WTC11 (cell line): ENCODE measurements at regions not wholly inside any gene's neighbourhood (a gene's known extent, or its start where the extent isn't known, plus 50 kb on each side); places are given as distances from the start of the nearest gene placed in this dataset.
"Not testable (repeated sequence)": the region's sequence is repeated elsewhere in the genome, so short reads cannot be mapped to it uniquely, and the experiment has no call there.

Experiments used
- ATAC-seq: fragments of 200-7000 bp; cut with Tn5 transposase; 2 replicates; pipeline ENCODE4 v1.10.0; 2021; ENCODE audit warnings: mild to moderate bottlenecking, moderate library complexity
- CTCF ChIA-PET: fragments of 300-600 bp; sonication (Branson Sonifier 250); formaldehyde crosslinking; loops from one replicate; lab custom pipeline; 2021; ENCODE audit warnings: antibody characterized with exemption; lab: Charles Lee
- POLR2A ChIA-PET: fragments of 350-600 bp; sonication (Branson Sonifier 250); formaldehyde crosslinking; loops from one replicate; lab custom pipeline; 2021; ENCODE audit warnings: antibody characterized with exemption; lab: Charles Lee
- DNase-seq: peaks from one replicate; pipeline ENCODE4 v3.0.0; 2021; ENCODE audit warnings: low spot score
- H3K27ac Mint-ChIP-seq: 2 replicates; pipeline ENCODE4 v1.8.0; 2021; ENCODE audit warnings: mixed read lengths
- H3K27me3 Mint-ChIP-seq: 2 replicates; pipeline ENCODE4 v1.8.0; 2021; ENCODE audit warnings: low read depth, mild to moderate bottlenecking, moderate library complexity, mixed read lengths
- H3K36me3 Mint-ChIP-seq: 2 replicates; pipeline ENCODE4 v1.8.0; 2021; ENCODE audit warnings: mixed read lengths
- H3K4me1 Mint-ChIP-seq: 2 replicates; pipeline ENCODE4 v1.8.0; 2022; ENCODE audit warnings: mixed read lengths
- H3K4me3 Mint-ChIP-seq: 2 replicates; pipeline ENCODE4 v1.8.0; 2021; ENCODE audit warnings: mild to moderate bottlenecking, moderate library complexity, mixed read lengths
- H3K9me3 Mint-ChIP-seq: 2 replicates; pipeline ENCODE4 v1.8.0; 2021; ENCODE audit warnings: mixed read lengths
- ESRRA ChIP-seq: sonication (generic); formaldehyde crosslinking; IDR thresholded peaks from 2 replicates; pipeline ENCODE4 v1.8.1; 2022; ENCODE audit warnings: mild to moderate bottlenecking, missing genetic modification reagents, borderline replicate concordance
- FOXP1 ChIP-seq: sonication (generic); formaldehyde crosslinking; IDR thresholded peaks from 2 replicates; pipeline ENCODE4 v1.8.0; 2022; ENCODE audit warnings: missing genetic modification reagents, mild to moderate bottlenecking, moderate library complexity, borderline replicate concordance
- GABPB1 ChIP-seq: sonication (generic); formaldehyde crosslinking; IDR thresholded peaks from 2 replicates; pipeline ENCODE4 v1.8.1; 2023; ENCODE audit warnings: mild to moderate bottlenecking, missing genetic modification reagents
- GRHL2 ChIP-seq: fragments of 250-450 bp; sonication (Bioruptor Pico); IDR thresholded peaks from 2 replicates; pipeline ENCODE4 v1.8.0; 2022; ENCODE audit warnings: mild to moderate bottlenecking, moderate library complexity; ENCODE audit not compliant: insufficient replicate concordance, severe bottlenecking
- GTF2I ChIP-seq: fragments of 250-450 bp; sonication (Bioruptor Pico); conservative IDR thresholded peaks from 2 replicates; pipeline ENCODE4 v1.4.0; 2021; ENCODE audit warnings: mild to moderate bottlenecking
- JAZF1 ChIP-seq: fragments of 250-450 bp; sonication (Bioruptor Pico); IDR thresholded peaks from 2 replicates; pipeline ENCODE4 v1.9.0; 2021; ENCODE audit warnings: moderate library complexity, mild to moderate bottlenecking, inconsistent platforms
- KAT7 ChIP-seq: sonication (generic); formaldehyde crosslinking; IDR thresholded peaks from 2 replicates; pipeline ENCODE4 v1.8.1; 2023; ENCODE audit warnings: missing genetic modification reagents, mild to moderate bottlenecking, borderline replicate concordance
- MXD4 ChIP-seq: fragments of 250-450 bp; sonication (Bioruptor Pico); IDR thresholded peaks from 2 replicates; pipeline ENCODE4 v1.8.0; 2021; ENCODE audit warnings: mild to moderate bottlenecking, moderate library complexity, borderline replicate concordance
- OVOL2 ChIP-seq: fragments of 250-450 bp; sonication (Bioruptor Pico); IDR thresholded peaks from 2 replicates; pipeline ENCODE4 v1.9.0; 2021; ENCODE audit warnings: mild to moderate bottlenecking, borderline replicate concordance
- PRRX2 ChIP-seq: fragments of 250-450 bp; sonication (Bioruptor Pico); IDR thresholded peaks from 2 replicates; pipeline ENCODE4 v1.8.0; 2021; ENCODE audit warnings: mild to moderate bottlenecking
- ZNF232 ChIP-seq: sonication (generic); formaldehyde crosslinking; IDR thresholded peaks from 2 replicates; pipeline ENCODE4 v1.8.0; 2022; ENCODE audit warnings: mild to moderate bottlenecking, missing genetic modification reagents
- TF ChIP-seq, protein P1 (sequence below): sonication (generic); formaldehyde crosslinking; IDR thresholded peaks from 2 replicates; pipeline ENCODE4 v1.8.1; 2022; ENCODE audit warnings: mild to moderate bottlenecking, moderate library complexity, missing genetic modification reagents
- TF ChIP-seq, protein P2 (sequence below): sonication (generic); formaldehyde crosslinking; IDR thresholded peaks from 2 replicates; pipeline ENCODE4 v1.8.1; 2022; ENCODE audit warnings: missing genetic modification reagents, borderline replicate concordance
- TF ChIP-seq, protein P3 (sequence below): sonication (generic); formaldehyde crosslinking; IDR thresholded peaks from 2 replicates; pipeline ENCODE4 v1.8.1; 2023; ENCODE audit warnings: mild to moderate bottlenecking, missing genetic modification reagents, borderline replicate concordance
- TF ChIP-seq, protein P4 (sequence below): fragments of 250-450 bp; sonication (Bioruptor Pico); IDR thresholded peaks from 2 replicates; pipeline ENCODE4 v1.9.0; 2021; ENCODE audit warnings: mild to moderate bottlenecking, borderline replicate concordance
- TF ChIP-seq, protein P5 (sequence below): fragments of 250-450 bp; sonication (Bioruptor Pico); IDR thresholded peaks from 2 replicates; pipeline ENCODE4 v2.1.2; 2022; ENCODE audit warnings: mild to moderate bottlenecking, moderate library complexity

DNA sequence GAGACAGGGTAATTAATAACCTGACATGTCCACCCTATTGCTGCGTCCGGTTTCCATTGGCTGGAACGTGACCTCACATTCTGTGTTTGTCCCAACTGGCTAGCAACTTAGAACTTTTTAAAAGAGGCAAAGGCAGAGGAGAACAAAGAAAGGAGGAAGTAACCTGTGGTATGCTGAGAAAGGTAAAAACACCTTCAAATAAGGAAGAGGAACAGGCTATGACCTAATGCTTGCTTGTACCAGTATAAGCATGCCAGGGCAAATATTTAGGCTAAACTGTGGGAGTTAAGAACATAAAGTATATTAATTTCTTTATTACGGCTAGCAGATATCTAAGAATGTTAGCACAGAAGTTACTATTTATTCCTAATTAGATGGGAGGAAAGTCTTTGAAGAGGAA lies 87.3 kb upstream of the MAP10 start:
- POLR2A ChIA-PET, H3K27ac Mint-ChIP-seq, ATAC-seq, H3K4me1 Mint-ChIP-seq, H3K27me3 Mint-ChIP-seq, H3K4me3 Mint-ChIP-seq, CTCF ChIA-PET, DNase-seq: not testable (repeated sequence)
- Mint-ChIP-seq H3K36me3 (peaks cover 17% of the 10 kb centered on the region), H3K9me3 (peaks cover 38% of the 10 kb centered on the region)

DNA sequence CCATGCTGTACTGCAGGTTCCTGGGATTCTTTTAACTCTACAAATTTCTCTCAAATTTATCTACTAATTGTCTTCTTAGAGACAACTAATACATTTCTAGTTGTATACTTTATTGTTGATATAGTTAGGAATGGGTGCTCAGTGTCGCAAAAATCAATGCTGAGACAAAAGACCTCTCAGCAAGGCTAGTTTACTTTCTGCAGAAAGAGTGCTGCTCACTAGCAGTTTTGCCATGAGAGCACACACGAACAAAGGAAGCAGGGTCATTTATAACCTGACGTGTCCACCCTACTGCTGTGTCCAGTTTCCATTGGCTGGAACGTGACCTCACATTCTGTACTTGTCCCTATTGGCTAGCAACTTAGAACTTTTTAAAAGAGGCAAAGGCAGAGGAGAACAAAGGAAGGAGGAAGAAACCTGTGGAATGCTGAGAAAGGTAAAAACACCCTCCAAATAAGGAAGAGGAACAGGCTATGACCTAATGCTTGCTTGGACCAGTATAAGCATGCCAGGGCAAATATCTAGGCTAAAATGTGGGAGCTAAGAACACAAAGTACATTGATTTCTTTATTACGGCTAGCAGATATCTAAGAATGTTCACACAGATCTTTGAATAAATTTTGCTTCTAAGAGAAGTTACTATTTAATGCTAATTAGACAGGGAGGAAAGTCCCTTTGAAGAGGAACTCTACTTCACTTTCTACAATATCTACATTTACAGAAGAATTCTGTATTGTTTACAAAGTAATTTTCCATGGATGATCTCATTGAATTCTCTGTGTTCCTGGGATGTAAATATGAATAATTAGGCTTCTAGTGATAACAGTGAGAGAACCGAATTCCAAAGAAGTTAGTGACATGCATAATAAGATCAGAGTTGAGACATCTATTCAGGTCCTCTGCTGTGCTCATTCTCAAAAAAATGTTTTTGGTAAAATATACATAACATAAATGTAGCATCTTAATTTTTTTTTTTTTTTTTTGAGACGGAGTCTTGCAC lies 86.0 kb upstream of the MAP10 start:
- CTCF ChIA-PET, result no interaction called here
- DNase-seq (no peak), ATAC-seq (no peak)
- no peak overlapping the region for H3K27ac Mint-ChIP-seq
- peaks cover 17% of the 10 kb centered on the region for H3K36me3 Mint-ChIP-seq
- TF ChIP-seq ZNF232 (no peak), JAZF1 (no peak), OVOL2 (no peak), GABPB1 (no peak)
- H3K9me3 Mint-ChIP-seq, result peaks cover 30% of the 10 kb centered on the region
- no peaks in the 10 kb centered on the region for H3K4me1 Mint-ChIP-seq
- POLR2A ChIA-PET, result no interaction called here
- H3K4me3 Mint-ChIP-seq, result no peak overlapping the region
- H3K27me3 Mint-ChIP-seq, result peaks cover 5% of the 10 kb centered on the region; the same call in 1 of the 2 replicates

DNA sequence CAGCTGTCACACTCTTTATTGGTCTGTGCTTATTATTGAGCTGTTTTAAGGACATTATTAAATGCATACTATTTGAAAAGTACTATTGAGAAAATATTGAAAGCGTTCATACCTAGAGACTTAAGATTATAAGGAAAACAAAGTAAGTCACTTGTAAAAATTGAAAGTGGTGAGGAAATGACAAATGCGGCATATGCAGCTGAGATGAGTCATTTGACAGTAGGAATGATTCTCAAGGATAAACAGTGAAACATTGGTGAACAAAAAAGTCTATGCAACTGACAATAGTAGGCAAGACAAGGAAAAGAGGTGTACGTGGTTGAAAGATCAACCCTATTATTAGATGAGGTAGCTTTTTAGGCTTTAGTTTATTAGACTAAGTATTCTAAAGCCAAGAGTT lies 82.6 kb upstream of the MAP10 start:
- ChIA-PET POLR2A (no interaction called here), CTCF (no interaction called here)
- TF ChIP-seq, protein P1, sequence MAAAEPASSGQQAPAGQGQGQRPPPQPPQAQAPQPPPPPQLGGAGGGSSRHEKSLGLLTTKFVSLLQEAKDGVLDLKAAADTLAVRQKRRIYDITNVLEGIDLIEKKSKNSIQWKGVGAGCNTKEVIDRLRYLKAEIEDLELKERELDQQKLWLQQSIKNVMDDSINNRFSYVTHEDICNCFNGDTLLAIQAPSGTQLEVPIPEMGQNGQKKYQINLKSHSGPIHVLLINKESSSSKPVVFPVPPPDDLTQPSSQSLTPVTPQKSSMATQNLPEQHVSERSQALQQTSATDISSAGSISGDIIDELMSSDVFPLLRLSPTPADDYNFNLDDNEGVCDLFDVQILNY, result no peak
- TF ChIP-seq MXD4 (CRISPR knock-in tag) (no peak), ESRRA (CRISPR knock-in tag) (no peak), GABPB1 (no peak), FOXP1 (CRISPR knock-in tag) (no peak), KAT7 (no peak), PRRX2 (CRISPR knock-in tag) (no peak), GTF2I (CRISPR knock-in tag) (no peak), GRHL2 (no peak)
- TF ChIP-seq, protein P2, sequence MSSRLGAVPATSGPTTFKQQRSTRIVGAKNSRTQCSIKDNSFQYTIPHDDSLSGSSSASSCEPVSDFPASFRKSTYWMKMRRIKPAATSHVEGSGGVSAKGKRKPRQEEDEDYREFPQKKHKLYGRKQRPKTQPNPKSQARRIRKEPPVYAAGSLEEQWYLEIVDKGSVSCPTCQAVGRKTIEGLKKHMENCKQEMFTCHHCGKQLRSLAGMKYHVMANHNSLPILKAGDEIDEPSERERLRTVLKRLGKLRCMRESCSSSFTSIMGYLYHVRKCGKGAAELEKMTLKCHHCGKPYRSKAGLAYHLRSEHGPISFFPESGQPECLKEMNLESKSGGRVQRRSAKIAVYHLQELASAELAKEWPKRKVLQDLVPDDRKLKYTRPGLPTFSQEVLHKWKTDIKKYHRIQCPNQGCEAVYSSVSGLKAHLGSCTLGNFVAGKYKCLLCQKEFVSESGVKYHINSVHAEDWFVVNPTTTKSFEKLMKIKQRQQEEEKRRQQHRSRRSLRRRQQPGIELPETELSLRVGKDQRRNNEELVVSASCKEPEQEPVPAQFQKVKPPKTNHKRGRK, result no peak
- TF ChIP-seq, protein P3, sequence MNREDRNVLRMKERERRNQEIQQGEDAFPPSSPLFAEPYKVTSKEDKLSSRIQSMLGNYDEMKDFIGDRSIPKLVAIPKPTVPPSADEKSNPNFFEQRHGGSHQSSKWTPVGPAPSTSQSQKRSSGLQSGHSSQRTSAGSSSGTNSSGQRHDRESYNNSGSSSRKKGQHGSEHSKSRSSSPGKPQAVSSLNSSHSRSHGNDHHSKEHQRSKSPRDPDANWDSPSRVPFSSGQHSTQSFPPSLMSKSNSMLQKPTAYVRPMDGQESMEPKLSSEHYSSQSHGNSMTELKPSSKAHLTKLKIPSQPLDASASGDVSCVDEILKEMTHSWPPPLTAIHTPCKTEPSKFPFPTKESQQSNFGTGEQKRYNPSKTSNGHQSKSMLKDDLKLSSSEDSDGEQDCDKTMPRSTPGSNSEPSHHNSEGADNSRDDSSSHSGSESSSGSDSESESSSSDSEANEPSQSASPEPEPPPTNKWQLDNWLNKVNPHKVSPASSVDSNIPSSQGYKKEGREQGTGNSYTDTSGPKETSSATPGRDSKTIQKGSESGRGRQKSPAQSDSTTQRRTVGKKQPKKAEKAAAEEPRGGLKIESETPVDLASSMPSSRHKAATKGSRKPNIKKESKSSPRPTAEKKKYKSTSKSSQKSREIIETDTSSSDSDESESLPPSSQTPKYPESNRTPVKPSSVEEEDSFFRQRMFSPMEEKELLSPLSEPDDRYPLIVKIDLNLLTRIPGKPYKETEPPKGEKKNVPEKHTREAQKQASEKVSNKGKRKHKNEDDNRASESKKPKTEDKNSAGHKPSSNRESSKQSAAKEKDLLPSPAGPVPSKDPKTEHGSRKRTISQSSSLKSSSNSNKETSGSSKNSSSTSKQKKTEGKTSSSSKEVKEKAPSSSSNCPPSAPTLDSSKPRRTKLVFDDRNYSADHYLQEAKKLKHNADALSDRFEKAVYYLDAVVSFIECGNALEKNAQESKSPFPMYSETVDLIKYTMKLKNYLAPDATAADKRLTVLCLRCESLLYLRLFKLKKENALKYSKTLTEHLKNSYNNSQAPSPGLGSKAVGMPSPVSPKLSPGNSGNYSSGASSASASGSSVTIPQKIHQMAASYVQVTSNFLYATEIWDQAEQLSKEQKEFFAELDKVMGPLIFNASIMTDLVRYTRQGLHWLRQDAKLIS (CRISPR knock-in tag), result no peak
- TF ChIP-seq, protein P4, sequence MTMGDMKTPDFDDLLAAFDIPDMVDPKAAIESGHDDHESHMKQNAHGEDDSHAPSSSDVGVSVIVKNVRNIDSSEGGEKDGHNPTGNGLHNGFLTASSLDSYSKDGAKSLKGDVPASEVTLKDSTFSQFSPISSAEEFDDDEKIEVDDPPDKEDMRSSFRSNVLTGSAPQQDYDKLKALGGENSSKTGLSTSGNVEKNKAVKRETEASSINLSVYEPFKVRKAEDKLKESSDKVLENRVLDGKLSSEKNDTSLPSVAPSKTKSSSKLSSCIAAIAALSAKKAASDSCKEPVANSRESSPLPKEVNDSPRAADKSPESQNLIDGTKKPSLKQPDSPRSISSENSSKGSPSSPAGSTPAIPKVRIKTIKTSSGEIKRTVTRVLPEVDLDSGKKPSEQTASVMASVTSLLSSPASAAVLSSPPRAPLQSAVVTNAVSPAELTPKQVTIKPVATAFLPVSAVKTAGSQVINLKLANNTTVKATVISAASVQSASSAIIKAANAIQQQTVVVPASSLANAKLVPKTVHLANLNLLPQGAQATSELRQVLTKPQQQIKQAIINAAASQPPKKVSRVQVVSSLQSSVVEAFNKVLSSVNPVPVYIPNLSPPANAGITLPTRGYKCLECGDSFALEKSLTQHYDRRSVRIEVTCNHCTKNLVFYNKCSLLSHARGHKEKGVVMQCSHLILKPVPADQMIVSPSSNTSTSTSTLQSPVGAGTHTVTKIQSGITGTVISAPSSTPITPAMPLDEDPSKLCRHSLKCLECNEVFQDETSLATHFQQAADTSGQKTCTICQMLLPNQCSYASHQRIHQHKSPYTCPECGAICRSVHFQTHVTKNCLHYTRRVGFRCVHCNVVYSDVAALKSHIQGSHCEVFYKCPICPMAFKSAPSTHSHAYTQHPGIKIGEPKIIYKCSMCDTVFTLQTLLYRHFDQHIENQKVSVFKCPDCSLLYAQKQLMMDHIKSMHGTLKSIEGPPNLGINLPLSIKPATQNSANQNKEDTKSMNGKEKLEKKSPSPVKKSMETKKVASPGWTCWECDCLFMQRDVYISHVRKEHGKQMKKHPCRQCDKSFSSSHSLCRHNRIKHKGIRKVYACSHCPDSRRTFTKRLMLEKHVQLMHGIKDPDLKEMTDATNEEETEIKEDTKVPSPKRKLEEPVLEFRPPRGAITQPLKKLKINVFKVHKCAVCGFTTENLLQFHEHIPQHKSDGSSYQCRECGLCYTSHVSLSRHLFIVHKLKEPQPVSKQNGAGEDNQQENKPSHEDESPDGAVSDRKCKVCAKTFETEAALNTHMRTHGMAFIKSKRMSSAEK (CRISPR knock-in tag), result no peak
- TF ChIP-seq, protein P5, sequence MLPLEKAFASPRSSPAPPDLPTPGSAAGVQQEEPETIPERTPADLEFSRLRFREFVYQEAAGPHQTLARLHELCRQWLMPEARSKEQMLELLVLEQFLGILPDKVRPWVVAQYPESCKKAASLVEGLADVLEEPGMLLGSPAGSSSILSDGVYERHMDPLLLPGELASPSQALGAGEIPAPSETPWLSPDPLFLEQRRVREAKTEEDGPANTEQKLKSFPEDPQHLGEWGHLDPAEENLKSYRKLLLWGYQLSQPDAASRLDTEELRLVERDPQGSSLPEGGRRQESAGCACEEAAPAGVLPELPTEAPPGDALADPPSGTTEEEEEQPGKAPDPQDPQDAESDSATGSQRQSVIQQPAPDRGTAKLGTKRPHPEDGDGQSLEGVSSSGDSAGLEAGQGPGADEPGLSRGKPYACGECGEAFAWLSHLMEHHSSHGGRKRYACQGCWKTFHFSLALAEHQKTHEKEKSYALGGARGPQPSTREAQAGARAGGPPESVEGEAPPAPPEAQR, result no peak

More for the DNA sequence above, 82.6 kb upstream of the MAP10 start:
- ATAC-seq, result no peak
- no peak for DNase-seq
- peaks cover 22% of the 10 kb centered on the region for H3K36me3 Mint-ChIP-seq
- H3K27ac Mint-ChIP-seq, result no peak overlapping the region
- H3K9me3 Mint-ChIP-seq, result peaks cover 26% of the 10 kb centered on the region
- no peak overlapping the region for H3K4me3 Mint-ChIP-seq
- peaks cover 19% of the 10 kb centered on the region for H3K4me1 Mint-ChIP-seq
- H3K27me3 Mint-ChIP-seq, result peaks cover 5% of the 10 kb centered on the region; the same call in 1 of the 2 replicates
